ENCODE measurements at regions not wholly inside any gene's neighbourhood (a gene's known extent, or its start where the extent isn't known, plus 50 kb on each side); places are given as distances from the start of the nearest gene placed in this dataset.
"Not testable (repeated sequence)": the region's sequence is repeated elsewhere in the genome, so short reads cannot be mapped to it uniquely, and the experiment has no call there.

- no peak for DNase-seq
Observed at GRCh38 chr6:15953152-15953880, 175.6 kb upstream of the MYLIP start.

- DNase-seq, result no peak
Observed at GRCh38 chr6:15952231-15953151, 176.4 kb upstream of the MYLIP start.

GRCh38 chr6:15950962-15951569 lies 177.8 kb upstream of the MYLIP start:
- no peak for DNase-seq

- no peak for DNase-seq
Observed at GRCh38 chr6:15949982-15950381, 178.9 kb upstream of the MYLIP start.

GRCh38 chr6:15948930-15949900 lies 179.7 kb upstream of the MYLIP start:
- no peak for DNase-seq

GRCh38 chr6:15947923-15948322 lies 181.0 kb upstream of the MYLIP start:
- no peak for DNase-seq

- DNase-seq, result no peak
Observed at GRCh38 chr6:15947436-15947835, 181.4 kb upstream of the MYLIP start.

- peak in 1 of 2 experiments; percentile 16 for DNase-seq
Observed at GRCh38 chr6:15946701-15947385, 182.0 kb upstream of the MYLIP start.

GRCh38 chr6:15945593-15946159 lies 183.2 kb upstream of the MYLIP start:
- DNase-seq, result no peak

GRCh38 chr6:15943423-15943822 lies 185.5 kb upstream of the MYLIP start:
- no peak for DNase-seq

- no peak for DNase-seq
Observed at GRCh38 chr6:15941168-15941567, 187.7 kb upstream of the MYLIP start.

- DNase-seq, result no peak
Observed at GRCh38 chr6:15938107-15938506, 190.8 kb upstream of the MYLIP start.

- no peak for DNase-seq
Observed at GRCh38 chr6:15937602-15938001, 191.3 kb upstream of the MYLIP start.

- DNase-seq, result no peak
Observed at GRCh38 chr6:15936503-15936902, 192.4 kb upstream of the MYLIP start.

- no peak for DNase-seq
Observed at GRCh38 chr6:15935661-15936060, 193.2 kb upstream of the MYLIP start.

- not testable (repeated sequence) for DNase-seq
Observed at GRCh38 chr6:15931697-15932096, 197.2 kb upstream of the MYLIP start.

- DNase-seq, result no peak
Observed at GRCh38 chr6:15930207-15930606, 198.7 kb upstream of the MYLIP start.

- DNase-seq, result no peak
Observed at GRCh38 chr6:15929685-15930084, 199.2 kb upstream of the MYLIP start.

GRCh38 chr6:15927531-15928225 lies 201.2 kb upstream of the MYLIP start:
- no peak for DNase-seq

GRCh38 chr6:15926256-15926655 lies 202.6 kb upstream of the MYLIP start:
- no peak for DNase-seq

GRCh38 chr6:15924893-15925292 lies 204.0 kb upstream of the MYLIP start:
- DNase-seq, result no peak

Data from cerebellar nuclear complex (tissue), 1 donor.